NOMO-1 treated with DMSO at 0.1 percent for 48 hours (cell line): ENCODE measurements at regions not wholly inside any gene's neighbourhood (a gene's known extent, or its start where the extent isn't known, plus 50 kb on each side); places are given as distances from the start of the nearest gene placed in this dataset.

Experiments
- DNase-seq: peaks from one replicate; lab custom pipeline; 2025; ENCODE audit not compliant: unreplicated experiment; lab: John Stamatoyannopoulos, UW

DNA sequence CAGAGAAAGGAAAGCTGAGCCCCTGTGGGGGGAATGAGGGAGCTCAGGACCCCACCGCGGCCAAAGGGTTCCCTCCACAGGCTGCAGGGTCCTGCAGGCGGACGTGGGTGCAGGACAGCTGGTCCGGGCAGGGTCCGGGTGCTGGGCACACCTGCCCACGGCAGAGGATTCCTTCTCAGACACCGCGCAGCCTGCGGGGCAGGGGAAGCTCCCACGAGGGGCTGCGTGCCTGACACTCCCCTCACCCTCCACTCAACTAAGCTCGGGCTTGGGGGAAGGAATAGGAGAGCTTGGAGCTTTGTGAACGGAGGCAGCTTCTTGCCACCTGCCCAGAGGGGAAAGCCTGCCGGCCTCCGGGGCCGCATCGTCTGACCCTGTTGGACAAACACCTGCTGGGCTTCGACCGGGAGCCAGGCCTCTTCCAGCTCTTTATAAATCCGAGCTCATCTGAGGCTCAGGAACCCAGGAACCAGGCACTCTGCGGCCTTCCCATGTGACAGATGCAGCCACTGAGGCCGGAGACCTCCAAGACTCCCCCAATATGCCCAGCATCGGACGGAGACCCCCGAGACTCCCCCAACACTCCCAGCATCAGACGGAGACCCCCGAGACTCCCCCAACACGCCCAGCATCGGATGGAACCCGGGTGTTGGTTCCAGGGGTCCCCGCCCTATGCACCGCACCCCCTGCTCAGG is 97.3 kb downstream of the PDGFA start:
- no peak for DNase-seq

DNA sequence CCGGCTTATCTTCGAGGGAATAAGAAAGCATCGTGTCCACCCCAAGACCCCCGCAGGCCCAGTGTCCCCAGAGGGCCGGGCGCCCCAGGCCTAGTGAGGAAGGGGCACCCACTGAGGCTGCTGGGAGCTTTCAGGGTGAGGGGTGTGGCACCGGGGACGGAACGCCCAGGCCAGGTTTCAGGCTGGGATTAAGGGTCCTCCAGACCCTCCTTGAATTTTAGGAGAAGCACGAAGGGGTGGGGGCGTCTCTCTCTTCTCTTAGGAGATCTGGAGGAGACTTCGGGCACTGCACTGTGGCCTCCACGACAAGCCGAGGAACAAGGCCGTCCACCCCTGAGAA is 96.8 kb downstream of the PDGFA start:
- DNase-seq: no peak

DNA sequence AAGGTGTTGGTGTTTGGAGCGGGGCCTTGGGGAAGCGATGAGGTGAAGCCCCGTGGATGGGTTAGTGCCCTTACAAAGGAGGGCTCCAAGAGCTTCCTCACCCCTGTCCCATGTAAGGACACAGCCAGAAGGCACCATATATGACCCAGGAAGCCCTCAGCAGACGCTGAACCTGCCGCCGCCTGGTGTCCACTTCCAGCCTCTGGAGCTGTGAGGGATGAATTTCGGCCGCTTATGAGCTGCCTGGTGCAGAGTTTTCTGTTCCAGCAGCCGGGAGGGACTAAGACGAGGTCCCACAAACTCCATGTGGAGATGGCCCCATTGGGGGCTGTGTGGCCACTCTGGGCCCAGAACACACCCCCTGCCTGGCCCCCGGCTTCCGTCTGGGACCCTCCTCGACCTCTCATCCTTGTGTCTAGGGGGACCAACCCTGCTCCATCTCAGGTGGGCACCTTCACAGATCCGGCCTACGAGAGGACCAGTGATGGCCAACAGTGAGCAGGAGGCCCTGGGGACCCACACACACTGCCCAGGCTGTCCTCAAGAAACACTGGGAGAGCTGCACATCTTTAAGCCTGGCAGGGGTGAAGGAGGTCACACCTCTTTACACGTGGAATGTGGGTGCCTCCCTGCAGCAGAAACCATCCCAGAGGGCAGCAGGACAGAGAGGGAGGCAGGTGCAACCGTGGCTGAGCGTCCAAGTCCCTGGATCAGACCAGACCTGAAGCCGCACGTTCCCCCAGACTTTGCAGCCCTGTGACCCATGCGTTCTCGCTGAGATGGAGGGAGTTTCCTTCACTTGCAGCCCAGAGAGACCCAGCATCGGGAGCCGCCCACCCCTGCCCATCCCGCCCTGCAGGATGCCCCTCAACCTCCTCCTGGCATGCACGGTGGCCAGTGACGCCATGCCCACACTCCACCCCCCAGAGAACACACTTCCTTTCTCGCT is 96.1 kb downstream of the PDGFA start:
- no peak for DNase-seq

DNA sequence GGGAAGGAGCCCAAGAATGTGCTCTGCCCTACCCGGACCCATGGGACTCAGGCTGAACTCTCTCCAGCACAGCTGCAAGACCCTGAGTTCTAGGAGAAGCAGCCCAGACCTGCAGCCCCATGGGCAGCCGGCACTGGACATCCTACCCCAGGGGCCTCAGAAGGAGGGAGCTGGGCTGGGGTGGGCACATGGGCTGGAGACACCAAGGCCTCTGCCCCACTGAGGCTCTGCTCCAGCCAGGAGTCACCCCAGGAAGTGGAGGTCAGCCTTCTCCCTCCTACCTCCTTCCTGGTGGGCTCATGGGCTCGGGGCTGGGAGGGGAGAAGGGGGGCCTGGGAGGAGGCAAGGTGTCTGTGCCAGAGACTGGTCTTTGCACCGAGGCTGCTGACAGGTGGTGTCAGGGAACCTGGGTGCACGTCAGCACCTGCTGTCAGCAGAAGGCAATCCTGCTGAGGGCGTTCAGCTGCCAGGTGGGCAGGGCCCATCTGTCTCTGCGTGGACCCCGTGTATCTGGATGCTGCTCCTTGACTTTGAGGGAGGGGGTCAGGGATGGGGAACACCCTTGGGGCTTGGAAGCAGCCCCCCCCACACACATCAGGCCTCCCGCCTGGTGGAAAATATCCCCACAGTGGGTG is 95.2 kb downstream of the PDGFA start:
- no peak for DNase-seq

DNA sequence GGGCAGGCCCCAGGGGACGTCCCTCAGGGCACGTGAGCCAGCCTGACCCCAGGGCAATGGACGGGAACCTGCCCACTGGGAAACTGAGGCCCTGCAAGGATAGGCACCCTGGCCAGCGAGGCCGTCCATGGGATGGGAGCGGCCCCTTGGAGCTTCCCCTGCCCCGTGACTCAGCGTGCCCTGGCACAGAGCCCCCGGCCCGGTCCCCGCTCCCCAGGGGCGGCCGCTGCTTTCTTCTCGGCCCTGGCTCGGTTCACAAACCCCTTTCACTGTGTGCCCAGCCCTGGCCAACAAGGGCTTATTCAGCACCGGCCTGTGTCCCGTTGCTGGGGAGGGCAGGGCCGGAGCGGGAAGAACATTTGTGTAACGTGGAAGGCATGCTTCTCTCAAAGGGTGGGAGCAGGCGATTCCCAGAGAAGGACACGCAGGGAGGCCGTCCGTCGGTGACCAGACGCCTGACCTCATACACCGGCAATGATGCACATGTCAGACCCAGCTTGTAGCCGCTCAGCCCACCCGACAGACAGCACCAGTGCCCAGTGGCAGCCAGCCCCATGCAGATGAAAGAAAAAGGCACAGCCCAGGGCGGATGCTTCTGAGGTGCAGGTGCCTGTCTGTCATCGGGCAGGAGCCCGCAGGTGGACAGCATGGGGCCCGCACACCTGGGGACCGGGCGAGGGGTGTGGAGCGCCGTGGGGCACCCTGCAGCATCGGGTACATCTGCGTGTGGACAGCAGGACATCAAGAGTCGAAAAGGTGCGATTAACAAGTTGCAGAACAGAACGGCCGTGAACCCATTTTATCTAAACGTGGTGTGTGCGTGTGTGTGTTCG is 94.5 kb downstream of the PDGFA start:
- DNase-seq: no peak

DNA sequence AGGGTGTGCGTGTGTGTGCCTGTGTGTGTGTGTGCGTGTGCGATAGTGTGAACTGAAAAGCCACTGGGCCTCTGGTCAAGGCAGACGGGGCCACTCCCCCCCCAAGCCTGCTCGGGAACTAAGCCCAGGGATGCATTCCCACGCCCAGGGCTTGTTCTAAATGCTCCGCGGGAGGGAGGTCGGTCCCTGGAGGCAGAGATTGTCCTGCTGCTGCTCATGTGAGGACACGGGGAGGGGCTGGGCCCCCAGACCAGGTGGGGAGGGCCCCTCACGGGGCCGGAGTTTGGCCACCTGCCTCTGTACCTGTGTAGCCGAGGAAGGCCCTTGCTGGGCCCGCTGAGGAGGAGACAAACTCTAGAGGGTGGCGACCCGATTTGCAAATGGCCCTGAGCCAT is 93.9 kb downstream of the PDGFA start:
- DNase-seq: no peak

DNA sequence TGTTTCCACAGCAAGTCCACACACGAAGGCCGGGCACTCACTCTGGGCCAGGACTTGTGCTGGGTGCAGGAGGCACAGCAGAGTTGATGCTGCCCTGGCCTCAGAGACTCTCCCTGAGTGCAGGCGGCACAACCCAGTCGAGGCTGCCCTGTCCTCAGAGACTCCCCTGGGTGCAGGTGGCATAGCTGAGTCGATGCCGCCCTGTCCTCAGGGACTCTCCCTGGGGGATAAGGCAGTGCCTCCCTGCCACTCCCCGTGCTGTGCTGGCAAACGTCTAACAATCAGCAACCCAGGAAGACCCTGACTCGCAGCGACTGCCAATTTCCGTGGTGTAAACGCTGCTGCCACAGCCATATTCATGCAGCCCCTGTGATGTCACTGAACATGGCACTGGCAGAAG is 93.1 kb downstream of the PDGFA start:
- DNase-seq: no peak

DNA sequence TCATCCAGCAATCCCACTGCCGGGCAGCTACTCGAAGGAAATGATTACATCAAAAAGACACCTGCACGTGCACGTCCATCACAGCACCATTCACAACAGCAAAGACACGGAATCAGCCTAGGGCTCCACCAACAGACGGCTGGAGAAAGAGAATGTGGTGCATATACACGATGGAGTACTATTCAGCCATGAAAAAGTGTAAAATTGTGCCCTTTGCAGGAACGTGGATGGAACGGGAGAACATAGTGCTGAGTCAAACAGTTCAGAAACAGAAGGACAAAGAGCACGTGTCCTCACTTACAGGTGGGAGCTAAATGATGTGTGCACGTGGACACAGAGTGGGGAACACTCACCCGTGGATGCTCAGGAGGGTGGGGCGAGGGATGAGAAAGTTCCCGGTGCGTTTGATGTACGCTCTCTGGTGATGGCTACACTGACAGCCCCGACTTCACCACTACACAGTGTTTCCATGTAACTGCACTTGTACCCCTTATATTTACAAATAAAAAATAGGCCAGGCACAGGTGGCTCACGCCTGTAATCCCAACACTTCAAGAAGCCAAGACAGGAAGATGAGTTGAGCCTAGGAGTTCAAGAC is 92.0 kb downstream of the PDGFA start:
- no peak for DNase-seq

DNA sequence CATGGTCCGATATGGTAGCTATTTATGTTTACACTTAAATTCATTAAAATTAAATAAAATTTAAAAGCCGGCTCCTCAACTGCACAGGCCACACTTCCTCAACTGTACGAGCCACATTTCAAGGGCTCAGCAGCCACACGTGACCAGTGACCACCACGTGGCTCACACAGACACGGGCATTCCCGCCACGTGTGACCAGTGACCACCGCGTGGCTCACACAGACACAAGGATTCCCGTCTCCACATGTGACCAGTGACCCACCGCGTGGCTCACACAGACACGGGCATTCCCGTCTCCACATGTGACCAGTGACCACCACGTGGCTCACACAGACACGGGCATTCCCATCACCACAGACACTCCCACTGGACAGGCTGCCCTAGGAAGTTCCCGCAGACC is 91.3 kb downstream of the PDGFA start:
- DNase-seq: no peak

DNA sequence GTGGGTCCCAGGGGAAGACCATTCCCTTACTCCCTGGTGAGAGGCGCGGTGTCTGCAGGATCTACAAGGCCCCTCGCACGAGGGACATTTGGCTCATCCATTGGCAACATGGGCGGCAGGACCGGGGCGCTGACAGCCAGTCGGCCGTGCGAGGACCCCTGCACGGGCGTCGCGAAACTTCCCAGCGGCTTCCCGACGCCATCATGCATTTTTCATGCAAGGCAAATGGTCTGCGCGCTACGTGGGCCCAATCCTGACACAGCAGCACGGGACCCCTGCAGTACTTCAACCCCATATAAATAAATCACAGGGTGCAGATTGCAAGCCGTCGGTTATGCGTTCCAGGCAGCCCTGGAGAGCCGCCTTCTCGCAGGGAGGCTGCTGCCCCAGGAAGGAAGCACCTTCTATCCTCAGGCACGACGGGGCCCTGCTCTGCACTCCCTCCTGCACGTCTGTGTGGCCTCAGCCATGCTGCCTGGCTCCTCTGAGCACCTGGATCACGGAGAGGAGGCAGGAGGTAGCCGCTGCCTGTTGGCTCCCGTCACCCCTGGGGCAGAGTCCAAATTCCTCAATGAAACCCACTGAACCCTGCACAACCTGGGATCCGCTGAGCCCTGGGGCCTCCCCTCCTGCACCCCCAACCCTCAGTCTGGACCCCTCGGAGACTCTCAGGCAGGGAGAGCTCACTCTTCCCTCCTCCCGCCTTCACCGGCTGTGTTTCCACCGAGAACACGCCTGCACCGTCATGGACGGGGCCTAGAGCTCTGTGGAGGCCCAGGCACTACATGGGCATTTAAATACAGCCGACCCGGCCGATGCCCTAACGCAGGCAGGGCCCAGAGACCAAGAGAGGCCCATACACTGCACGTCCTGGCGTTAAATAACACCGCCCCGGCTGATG is 90.5 kb downstream of the PDGFA start:
- no peak for DNase-seq

DNA sequence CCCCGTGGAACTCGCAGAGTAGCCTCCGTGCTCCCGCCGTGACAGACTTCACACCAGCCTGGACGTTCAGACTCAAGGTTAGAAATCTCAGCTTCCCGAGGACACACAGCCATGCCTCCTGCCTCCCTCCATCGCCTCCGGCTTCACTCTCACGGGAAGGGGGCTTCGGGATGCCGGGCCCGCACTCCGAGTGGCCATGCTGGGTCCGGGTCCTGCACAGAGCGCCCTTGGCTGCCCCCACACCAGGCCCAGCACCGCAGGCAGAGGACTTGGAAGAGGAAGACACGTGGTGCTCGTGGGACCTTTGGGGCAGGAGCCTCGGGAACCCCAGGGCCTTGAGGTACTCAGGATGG is 89.8 kb downstream of the PDGFA start:
- no peak for DNase-seq

DNA sequence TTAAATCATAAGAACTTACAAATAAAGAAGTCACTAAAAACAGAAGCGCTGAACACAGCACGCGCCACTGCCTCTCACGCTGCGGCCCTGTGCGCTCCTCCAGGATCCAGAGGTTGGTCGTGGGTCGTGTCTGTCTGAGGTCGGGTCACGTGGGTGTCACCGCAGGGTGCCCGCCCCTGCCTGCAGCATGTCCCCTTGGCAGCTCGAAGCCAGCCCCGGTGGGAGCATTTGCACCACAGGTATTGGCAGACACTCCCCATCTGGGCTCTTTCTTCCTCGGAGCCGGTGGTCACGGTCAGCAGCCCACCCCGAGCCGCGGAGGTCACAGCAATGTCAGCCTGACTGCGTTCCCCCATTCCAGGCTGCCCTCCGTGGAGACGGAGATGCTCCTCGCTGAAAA is 88.6 kb downstream of the PDGFA start:
- DNase-seq: no peak

DNA sequence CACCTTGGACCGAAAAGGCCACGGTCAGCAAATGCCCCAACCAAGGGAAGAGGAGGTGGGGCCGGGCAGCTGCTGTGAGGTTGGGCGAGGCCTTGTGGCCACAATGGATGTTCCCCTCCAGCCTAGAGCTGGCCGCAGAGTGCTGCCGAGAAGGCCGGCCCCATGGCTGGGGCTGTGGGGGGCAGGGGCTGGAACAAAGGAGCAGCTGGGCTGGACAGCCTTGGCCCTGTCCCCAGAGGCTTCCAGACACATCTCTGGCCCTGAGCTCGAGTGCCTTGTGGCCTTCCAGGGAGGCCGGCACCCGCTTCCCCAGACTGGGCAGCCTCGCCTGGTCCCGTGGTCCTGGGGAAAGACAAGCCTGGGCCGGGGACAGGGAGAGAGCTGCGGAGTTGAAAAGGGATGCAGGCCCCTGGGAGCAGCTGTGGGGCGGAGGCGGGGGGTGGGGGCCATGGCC is 88.0 kb downstream of the PDGFA start:
- DNase-seq: no peak

DNA sequence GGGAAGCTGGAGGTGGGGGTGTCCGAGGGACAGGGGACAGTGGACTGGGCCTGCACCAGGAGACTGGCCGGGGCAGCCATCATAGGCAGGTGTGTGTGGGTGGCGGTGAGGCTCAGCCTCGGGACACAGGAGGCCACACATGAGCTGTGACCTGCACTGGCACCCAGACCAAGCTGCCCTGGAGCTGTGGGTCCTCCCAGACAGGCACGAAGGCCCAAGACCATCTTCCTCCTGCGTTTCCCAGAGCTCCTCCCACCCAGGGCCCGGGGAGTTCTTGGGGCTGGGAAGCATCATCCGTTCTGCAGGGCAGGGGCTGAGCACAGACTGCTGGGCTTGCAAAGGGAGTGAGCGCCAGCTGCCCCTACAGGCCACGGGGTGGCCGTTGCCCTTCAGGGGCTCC is 87.4 kb downstream of the PDGFA start:
- no peak for DNase-seq

DNA sequence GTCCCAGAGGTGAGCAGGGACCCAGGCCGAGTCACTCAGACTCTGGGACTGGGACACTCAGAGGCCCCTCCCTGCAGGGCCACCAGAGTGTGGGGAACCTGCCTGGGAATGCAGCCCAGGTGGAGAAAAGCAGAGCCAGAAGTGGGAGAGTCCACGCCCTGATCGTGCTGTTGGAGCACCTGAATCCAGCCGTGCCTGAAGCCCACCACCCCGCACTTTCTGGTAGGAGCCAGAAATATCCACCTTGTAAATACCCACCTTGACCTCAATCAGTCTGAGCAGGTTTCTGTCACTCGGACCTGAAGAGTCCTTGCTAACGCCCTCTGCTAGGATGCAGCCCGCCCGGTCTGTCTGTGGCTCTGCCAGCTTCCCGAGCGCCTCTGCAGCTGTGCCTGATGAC is 86.7 kb downstream of the PDGFA start:
- DNase-seq: no peak

DNA sequence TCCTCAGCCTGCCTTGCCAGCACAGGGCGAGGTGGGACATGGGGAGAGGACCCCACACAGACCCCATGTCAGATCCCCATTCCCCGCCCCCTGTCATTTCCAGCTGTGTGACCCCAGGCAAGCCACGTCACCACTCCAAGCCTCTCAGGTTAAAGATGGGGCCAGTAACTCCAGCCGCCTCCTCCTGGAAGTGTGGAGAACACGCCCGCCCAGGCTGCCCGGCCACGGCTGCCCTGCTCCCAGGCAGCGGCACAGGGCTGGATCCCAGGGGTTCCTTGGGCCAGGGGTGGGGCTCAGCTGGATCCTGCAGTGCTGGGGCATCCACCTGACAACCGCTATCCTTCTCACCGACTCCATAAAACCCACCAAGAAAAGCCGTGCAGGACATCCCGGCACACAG is 86.1 kb downstream of the PDGFA start:
- no peak for DNase-seq

DNA sequence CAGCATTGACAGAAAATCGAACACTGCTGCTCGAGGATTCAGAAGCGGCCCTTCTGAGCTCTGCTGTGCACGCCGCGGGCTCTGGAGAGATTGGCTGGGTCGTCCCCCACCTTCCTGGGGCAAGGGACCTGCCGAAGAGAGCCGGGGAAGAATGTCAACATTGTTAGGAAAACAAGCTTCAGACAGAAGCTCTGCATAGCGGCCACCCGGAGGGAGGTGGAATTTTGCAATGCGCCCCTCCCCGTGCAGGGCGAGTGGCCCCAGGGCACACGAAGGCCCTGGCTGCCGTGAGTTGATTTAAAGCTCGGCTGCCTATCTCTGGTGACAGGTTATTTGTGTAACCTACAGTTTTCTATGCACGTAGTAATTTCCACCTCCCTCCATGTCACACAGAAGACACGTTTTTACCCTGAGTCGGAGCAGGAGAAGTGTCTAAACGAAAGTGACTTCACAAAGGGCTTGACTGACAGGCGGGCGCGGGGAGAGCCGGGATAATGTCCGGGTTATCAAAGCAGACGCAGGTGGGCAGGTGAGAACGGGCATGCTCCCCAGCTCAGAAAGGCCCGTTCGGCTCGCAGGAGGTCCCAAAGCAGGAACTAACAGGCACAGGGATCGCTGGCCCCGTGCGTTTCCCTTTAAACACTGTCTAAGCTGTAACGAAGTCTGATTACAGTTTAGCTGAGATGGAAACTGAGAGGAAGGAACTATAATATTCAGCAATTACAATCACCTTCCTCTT is 84.6 kb downstream of the PDGFA start:
- peak; percentile 41 for DNase-seq

DNA sequence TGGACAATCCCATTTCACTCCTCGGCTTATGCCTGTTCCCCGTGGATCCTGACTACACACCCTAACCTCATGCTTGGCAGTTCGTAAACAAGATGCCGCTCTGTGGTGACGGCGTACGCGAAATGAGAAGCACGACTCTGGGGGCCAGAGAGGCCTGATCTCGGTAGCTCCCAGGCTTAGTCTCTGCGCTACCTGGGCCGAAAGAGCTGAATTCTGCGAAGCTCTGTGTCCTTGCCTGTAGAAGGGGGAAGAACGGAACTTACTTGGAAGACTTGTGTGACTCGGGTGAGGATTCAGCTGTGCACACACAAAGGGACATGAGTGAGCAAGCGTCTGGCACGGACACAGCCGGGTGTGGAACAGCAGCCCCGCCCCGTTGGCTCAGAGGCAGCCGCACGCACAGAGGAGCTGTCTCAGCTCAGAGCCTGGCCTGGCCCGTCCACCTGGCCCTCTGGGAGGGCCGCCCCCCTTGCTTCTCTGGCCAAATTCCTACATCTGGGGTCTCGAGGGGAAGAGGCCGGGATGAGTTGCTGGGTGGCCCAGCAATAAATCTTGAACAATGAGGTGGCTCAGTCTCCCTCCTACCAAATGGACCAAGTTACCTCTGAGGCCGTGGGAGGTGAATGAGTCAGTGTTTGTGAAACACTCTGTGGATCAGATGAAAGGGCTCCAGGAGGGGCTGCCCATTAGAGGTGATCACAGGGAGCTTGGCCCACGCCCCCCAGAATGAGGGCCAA is 83.8 kb downstream of the PDGFA start:
- no peak for DNase-seq
